ENCODE measurements at regions not wholly inside any gene's neighbourhood (a gene's known extent, or its start where the extent isn't known, plus 50 kb on each side); places are given as distances from the start of the nearest gene placed in this dataset.
"Not testable (repeated sequence)": the region's sequence is repeated elsewhere in the genome, so short reads cannot be mapped to it uniquely, and the experiment has no call there.

DNA sequence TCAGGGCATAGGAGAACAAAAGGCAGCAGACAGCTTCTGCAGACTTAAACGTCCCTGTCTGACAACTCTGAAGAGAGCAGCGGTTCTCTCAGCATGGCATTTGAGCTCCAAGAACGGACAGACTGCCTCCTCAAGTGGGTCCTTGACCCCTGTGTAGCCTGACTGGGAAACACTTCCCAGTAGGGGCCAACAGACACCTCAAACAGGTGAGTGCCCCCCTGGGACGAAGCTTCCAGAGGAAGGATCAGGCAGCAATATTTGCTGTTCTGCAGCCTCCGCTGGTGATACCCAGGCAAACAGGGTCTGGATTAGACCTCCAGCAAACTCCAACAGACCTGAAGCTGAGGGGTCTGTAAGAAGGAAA, 66.9 kb upstream of the NEDD9 start:
- TF ChIP-seq, protein P1, sequence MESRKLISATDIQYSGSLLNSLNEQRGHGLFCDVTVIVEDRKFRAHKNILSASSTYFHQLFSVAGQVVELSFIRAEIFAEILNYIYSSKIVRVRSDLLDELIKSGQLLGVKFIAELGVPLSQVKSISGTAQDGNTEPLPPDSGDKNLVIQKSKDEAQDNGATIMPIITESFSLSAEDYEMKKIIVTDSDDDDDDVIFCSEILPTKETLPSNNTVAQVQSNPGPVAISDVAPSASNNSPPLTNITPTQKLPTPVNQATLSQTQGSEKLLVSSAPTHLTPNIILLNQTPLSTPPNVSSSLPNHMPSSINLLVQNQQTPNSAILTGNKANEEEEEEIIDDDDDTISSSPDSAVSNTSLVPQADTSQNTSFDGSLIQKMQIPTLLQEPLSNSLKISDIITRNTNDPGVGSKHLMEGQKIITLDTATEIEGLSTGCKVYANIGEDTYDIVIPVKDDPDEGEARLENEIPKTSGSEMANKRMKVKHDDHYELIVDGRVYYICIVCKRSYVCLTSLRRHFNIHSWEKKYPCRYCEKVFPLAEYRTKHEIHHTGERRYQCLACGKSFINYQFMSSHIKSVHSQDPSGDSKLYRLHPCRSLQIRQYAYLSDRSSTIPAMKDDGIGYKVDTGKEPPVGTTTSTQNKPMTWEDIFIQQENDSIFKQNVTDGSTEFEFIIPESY (CRISPR knock-in tag; IDR thresholded peaks at IDR 0.05): not testable (repeated sequence)
- TF ChIP-seq, protein P2, sequence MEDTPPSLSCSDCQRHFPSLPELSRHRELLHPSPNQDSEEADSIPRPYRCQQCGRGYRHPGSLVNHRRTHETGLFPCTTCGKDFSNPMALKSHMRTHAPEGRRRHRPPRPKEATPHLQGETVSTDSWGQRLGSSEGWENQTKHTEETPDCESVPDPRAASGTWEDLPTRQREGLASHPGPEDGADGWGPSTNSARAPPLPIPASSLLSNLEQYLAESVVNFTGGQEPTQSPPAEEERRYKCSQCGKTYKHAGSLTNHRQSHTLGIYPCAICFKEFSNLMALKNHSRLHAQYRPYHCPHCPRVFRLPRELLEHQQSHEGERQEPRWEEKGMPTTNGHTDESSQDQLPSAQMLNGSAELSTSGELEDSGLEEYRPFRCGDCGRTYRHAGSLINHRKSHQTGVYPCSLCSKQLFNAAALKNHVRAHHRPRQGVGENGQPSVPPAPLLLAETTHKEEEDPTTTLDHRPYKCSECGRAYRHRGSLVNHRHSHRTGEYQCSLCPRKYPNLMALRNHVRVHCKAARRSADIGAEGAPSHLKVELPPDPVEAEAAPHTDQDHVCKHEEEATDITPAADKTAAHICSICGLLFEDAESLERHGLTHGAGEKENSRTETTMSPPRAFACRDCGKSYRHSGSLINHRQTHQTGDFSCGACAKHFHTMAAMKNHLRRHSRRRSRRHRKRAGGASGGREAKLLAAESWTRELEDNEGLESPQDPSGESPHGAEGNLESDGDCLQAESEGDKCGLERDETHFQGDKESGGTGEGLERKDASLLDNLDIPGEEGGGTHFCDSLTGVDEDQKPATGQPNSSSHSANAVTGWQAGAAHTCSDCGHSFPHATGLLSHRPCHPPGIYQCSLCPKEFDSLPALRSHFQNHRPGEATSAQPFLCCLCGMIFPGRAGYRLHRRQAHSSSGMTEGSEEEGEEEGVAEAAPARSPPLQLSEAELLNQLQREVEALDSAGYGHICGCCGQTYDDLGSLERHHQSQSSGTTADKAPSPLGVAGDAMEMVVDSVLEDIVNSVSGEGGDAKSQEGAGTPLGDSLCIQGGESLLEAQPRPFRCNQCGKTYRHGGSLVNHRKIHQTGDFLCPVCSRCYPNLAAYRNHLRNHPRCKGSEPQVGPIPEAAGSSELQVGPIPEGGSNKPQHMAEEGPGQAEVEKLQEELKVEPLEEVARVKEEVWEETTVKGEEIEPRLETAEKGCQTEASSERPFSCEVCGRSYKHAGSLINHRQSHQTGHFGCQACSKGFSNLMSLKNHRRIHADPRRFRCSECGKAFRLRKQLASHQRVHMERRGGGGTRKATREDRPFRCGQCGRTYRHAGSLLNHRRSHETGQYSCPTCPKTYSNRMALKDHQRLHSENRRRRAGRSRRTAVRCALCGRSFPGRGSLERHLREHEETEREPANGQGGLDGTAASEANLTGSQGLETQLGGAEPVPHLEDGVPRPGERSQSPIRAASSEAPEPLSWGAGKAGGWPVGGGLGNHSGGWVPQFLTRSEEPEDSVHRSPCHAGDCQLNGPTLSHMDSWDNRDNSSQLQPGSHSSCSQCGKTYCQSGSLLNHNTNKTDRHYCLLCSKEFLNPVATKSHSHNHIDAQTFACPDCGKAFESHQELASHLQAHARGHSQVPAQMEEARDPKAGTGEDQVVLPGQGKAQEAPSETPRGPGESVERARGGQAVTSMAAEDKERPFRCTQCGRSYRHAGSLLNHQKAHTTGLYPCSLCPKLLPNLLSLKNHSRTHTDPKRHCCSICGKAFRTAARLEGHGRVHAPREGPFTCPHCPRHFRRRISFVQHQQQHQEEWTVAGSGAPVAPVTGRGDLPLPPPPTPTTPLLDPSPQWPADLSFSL (CRISPR knock-in tag; IDR thresholded peaks at IDR 0.05): not testable (repeated sequence)
- TF ChIP-seq RBM39 (IDR thresholded peaks at IDR 0.05; ENCODE audit: low read depth, low read length, poor library complexity, severe bottlenecking); AGO2 (optimal IDR thresholded peaks at IDR 0.05; ENCODE audit: low read depth, low read length); SMAD1 (CRISPR knock-in tag; IDR thresholded peaks at IDR 0.05; ENCODE audit: borderline replicate concordance, low read depth); E2F5 (CRISPR knock-in tag; conservative IDR thresholded peaks at IDR 0.05); NFE2L1 (CRISPR knock-in tag; IDR thresholded peaks at IDR 0.05; ENCODE audit: borderline replicate concordance); CEBPB (IDR thresholded peaks at IDR 0.05; ENCODE audit: borderline replicate concordance, low read depth, low read length); ZNF138 (CRISPR knock-in tag; IDR thresholded peaks at IDR 0.05; ENCODE audit: low read depth): not testable (repeated sequence)
- TF ChIP-seq ZFY (CRISPR knock-in tag; IDR thresholded peaks at IDR 0.05): peak; percentile 8; the same call in 1 of the 2 replicates
- TF ChIP-seq, protein P3, sequence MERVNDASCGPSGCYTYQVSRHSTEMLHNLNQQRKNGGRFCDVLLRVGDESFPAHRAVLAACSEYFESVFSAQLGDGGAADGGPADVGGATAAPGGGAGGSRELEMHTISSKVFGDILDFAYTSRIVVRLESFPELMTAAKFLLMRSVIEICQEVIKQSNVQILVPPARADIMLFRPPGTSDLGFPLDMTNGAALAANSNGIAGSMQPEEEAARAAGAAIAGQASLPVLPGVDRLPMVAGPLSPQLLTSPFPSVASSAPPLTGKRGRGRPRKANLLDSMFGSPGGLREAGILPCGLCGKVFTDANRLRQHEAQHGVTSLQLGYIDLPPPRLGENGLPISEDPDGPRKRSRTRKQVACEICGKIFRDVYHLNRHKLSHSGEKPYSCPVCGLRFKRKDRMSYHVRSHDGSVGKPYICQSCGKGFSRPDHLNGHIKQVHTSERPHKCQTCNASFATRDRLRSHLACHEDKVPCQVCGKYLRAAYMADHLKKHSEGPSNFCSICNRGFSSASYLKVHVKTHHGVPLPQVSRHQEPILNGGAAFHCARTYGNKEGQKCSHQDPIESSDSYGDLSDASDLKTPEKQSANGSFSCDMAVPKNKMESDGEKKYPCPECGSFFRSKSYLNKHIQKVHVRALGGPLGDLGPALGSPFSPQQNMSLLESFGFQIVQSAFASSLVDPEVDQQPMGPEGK (CRISPR knock-in tag; IDR thresholded peaks at IDR 0.05): not testable (repeated sequence)

All from HepG2 (cell line).